HG03439 (cell line): ENCODE measurements at regions not wholly inside any gene's neighbourhood (a gene's known extent, or its start where the extent isn't known, plus 50 kb on each side); places are given as distances from the start of the nearest gene placed in this dataset.

Experiments used
- ATAC-seq: cut with Tn5 transposase; IDR thresholded peaks from one replicate; pipeline ENCODE4 v1.9.1; 2021; ENCODE audit warnings: mild to moderate bottlenecking, moderate library complexity; ENCODE audit not compliant: unreplicated experiment

GRCh38 chr15:67892559-67893377 is 52.9 kb upstream of the RNU6-1 start:
- no peak for ATAC-seq

- no peak for ATAC-seq
These were observed 55.4 kb upstream of the RNU6-1 start for GRCh38 chr15:67895237-67895636.

GRCh38 chr15:67897646-67898339 is 57.9 kb upstream of the RNU6-1 start:
- no peak for ATAC-seq

DNA sequence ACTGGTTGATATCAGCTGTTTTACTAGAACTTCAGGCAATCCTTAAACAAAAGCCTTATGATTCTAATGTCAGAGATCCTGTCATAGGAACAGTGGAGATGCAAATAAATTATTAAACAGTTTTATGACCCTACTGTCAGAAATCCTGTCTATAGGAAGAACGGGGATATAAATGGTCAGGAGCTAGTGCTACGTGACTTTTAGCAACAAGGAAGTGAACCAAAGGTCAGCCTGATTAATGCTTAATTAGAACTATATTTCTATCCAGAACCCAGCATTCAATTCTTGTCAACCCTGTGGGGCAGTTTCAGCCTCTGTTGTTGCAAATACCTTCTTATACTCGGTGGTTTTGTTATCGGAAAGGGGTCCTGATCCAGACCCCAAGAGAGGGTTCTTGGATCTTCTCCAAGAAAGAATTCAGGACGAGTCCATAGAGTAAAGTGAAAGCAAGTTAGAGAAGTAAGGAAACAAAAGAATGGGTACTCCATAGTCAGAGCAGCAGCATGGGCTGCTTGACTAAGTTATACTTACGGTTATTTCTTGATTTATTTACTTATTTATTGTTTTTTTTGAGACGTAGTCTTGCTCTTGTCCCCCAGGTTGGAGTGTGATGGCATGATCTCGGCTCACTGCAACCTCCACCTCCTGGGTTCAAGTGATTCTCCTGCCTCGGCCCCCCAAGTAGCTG is 59.9 kb upstream of the RNU6-1 start:
- no peak for ATAC-seq

- no peak for ATAC-seq
These were observed 60.8 kb upstream of the RNU6-1 start for GRCh38 chr15:67900621-67901147.

GRCh38 chr15:67901922-67902321 is 62.1 kb upstream of the RNU6-1 start:
- ATAC-seq: no peak

GRCh38 chr15:67902579-67903009 is 62.7 kb upstream of the RNU6-1 start:
- no peak for ATAC-seq

GRCh38 chr15:67903708-67904107 is 63.9 kb upstream of the RNU6-1 start:
- ATAC-seq: no peak

GRCh38 chr15:67905628-67906027 is 65.8 kb upstream of the RNU6-1 start:
- ATAC-seq: no peak

GRCh38 chr15:67906382-67906781 is 66.5 kb upstream of the RNU6-1 start:
- ATAC-seq: no peak

GRCh38 chr15:67907184-67907723 is 67.4 kb upstream of the RNU6-1 start:
- ATAC-seq: no peak

- no peak for ATAC-seq
These were observed 68.9 kb upstream of the RNU6-1 start for GRCh38 chr15:67908756-67909155.

GRCh38 chr15:67911727-67912126 is 71.9 kb upstream of the RNU6-1 start:
- ATAC-seq: peak; percentile 63

GRCh38 chr15:67914028-67914427 is 74.2 kb upstream of the RNU6-1 start:
- no peak for ATAC-seq

- ATAC-seq: no peak
These were observed 75.0 kb upstream of the RNU6-1 start for GRCh38 chr15:67914537-67915460.

GRCh38 chr15:67915461-67916374 is 75.9 kb upstream of the RNU6-1 start:
- no peak for ATAC-seq

DNA sequence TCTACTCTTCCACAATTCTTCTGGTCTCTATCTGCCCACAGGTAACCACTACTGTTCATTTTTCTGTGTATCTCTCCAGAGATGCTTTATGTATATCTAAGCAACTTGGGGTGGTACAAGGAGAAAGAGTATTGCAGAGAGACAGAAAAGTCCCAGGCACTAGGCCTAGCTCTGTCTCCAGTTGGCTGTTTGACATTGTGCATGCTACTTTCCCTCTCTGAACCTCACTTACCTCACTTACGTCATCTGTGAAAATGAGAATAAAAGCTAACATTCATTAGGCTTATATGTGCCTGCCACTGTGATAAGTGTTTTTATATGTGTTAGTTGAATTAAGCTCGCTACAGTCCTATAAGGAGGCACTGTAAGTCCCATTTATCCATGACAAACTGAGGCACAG is 76.7 kb upstream of the RNU6-1 start:
- ATAC-seq: no peak

DNA sequence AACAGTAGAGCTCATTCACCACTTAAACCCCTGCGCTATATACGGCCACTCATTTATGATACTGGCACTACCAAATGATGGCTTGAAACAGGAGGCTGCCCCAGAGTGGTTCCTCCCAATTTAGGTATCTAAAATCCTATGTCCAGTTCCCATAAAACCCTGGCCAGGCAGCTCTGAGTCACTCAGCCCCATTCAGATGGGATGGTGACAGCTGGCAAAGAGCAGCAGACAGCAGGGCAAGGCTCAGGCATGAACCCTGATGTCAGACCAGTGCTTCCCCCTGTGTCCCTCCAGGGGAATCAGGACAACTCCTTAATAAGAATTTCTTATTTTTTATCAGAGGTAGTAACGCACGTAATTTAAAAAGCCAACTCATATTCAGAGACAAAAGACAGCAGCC is 77.2 kb upstream of the RNU6-1 start:
- ATAC-seq: no peak

DNA sequence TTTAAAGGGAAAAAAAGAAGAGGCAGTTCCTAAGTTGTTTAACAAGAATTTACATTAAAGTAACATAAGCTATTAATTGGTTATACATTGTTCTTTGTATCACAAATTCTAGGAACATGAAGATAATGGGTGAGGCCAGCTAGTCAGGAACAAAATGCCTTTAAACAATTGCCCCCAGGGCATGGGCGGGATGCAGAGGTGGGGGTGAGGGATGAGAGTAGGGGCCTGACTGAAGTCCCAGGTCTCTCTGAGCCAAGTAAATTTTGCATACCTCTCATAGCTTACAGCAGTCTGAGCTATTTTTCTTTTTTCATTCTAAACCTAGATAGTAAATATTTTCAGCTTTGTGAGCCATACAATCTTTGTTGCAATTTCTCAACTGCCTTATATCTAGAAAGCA is 77.8 kb upstream of the RNU6-1 start:
- ATAC-seq: no peak
